ENCODE measurements at regions not wholly inside any gene's neighbourhood (a gene's known extent, or its start where the extent isn't known, plus 50 kb on each side); places are given as distances from the start of the nearest gene placed in this dataset.

DNA sequence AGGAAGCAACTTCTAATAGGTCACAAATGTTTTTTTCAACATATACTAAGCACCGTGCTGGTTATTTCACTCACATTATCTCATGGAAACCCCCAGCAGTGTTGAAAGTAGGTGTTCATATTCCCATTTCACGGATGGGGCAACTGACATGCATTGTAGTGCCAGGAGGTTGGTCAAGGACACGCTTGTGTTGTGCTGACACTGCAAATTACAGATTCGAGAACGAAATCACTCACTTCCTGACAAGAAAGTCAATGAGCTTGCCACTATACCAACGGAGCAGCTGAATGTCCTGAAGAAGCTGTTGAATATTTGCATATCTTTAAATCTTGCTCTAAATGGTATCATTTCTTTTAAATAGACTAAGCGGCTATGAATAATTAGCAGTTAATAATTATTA is 378.0 kb upstream of the C16orf82 start:
- no peaks in the 10 kb centered on the region for H4K20me1 ChIP-seq (ENCODE audit: control insufficient read depth, insufficient read depth)
- SMC1A ChIA-PET (ENCODE audit: uncharacterized antibody, unreplicated experiment) = interaction anchor here (0.7 kb wide), 1 partner anchor 767 kb away, joined by 3 read pairs; no protein-coding TSS in a partner anchor
- H3K4me3 ChIP-seq = no peak overlapping the region
- WGBS (ENCODE audit: insufficient coverage, insufficient replicate concordance, low lambda C conversion rate, missing lambda C conversion rate) = 16% methylated on average over 7 of the region's 7 CpGs
- no peaks in the 10 kb centered on the region for H3K79me2 ChIP-seq (ENCODE audit: control insufficient read depth, insufficient read depth, low read length)
- RAD21 ChIA-PET (ENCODE audit: unreplicated experiment) = no interaction called here
- no TSS peak for BruUV-seq (replicated peaks)
- TF ChIP-seq CHD4 (IDR thresholded peaks at IDR 0.05) = no peak
- no peak for TF ChIP-seq GATAD2B (conservative IDR thresholded peaks at IDR 0.05; ENCODE audit: low read depth)
- TF ChIP-seq SMC3 (IDR thresholded peaks at IDR 0.05; ENCODE audit: borderline replicate concordance, low read length) = no peak
- TF ChIP-seq STAT1 (conservative IDR thresholded peaks at IDR 0.05) = no peak
- no peak for TF ChIP-seq MTA3 (IDR thresholded peaks at IDR 0.05; ENCODE audit: borderline replicate concordance, low read length)
- TF ChIP-seq CBFB (IDR thresholded peaks at IDR 0.05; ENCODE audit: low read depth) = no peak
- TF ChIP-seq ZBED1 (IDR thresholded peaks at IDR 0.05; ENCODE audit: borderline replicate concordance) = no peak
- TF ChIP-seq, protein P1, sequence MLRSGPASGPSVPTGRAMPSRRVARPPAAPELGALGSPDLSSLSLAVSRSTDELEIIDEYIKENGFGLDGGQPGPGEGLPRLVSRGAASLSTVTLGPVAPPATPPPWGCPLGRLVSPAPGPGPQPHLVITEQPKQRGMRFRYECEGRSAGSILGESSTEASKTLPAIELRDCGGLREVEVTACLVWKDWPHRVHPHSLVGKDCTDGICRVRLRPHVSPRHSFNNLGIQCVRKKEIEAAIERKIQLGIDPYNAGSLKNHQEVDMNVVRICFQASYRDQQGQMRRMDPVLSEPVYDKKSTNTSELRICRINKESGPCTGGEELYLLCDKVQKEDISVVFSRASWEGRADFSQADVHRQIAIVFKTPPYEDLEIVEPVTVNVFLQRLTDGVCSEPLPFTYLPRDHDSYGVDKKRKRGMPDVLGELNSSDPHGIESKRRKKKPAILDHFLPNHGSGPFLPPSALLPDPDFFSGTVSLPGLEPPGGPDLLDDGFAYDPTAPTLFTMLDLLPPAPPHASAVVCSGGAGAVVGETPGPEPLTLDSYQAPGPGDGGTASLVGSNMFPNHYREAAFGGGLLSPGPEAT (IDR thresholded peaks at IDR 0.05; ENCODE audit: low read depth) = no peak
- no peak for TF ChIP-seq TARDBP (IDR thresholded peaks at IDR 0.05; ENCODE audit: borderline replicate concordance)
- TF ChIP-seq TCF3 (IDR thresholded peaks at IDR 0.05; ENCODE audit: borderline replicate concordance, insufficient read depth, low read depth, low read length) = no peak
- TF ChIP-seq, protein P2, sequence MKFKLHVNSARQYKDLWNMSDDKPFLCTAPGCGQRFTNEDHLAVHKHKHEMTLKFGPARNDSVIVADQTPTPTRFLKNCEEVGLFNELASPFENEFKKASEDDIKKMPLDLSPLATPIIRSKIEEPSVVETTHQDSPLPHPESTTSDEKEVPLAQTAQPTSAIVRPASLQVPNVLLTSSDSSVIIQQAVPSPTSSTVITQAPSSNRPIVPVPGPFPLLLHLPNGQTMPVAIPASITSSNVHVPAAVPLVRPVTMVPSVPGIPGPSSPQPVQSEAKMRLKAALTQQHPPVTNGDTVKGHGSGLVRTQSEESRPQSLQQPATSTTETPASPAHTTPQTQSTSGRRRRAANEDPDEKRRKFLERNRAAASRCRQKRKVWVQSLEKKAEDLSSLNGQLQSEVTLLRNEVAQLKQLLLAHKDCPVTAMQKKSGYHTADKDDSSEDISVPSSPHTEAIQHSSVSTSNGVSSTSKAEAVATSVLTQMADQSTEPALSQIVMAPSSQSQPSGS (IDR thresholded peaks at IDR 0.05; ENCODE audit: low read length) = no peak
- no peak for TF ChIP-seq ZSCAN29 (IDR thresholded peaks at IDR 0.05)
- TF ChIP-seq, protein P3, sequence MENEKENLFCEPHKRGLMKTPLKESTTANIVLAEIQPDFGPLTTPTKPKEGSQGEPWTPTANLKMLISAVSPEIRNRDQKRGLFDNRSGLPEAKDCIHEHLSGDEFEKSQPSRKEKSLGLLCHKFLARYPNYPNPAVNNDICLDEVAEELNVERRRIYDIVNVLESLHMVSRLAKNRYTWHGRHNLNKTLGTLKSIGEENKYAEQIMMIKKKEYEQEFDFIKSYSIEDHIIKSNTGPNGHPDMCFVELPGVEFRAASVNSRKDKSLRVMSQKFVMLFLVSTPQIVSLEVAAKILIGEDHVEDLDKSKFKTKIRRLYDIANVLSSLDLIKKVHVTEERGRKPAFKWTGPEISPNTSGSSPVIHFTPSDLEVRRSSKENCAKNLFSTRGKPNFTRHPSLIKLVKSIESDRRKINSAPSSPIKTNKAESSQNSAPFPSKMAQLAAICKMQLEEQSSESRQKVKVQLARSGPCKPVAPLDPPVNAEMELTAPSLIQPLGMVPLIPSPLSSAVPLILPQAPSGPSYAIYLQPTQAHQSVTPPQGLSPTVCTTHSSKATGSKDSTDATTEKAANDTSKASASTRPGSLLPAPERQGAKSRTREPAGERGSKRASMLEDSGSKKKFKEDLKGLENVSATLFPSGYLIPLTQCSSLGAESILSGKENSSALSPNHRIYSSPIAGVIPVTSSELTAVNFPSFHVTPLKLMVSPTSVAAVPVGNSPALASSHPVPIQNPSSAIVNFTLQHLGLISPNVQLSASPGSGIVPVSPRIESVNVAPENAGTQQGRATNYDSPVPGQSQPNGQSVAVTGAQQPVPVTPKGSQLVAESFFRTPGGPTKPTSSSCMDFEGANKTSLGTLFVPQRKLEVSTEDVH (IDR thresholded peaks at IDR 0.05; ENCODE audit: low read depth, partially characterized antibody) = no peak
- TF ChIP-seq EZH2 (IDR thresholded peaks at IDR 0.05; ENCODE audit: borderline replicate concordance, control insufficient read depth, low read depth, low read length) = no peak
- no peaks in the 10 kb centered on the region for H3K36me3 ChIP-seq (ENCODE audit: control insufficient read depth in 2 of 2, insufficient read depth in 2 of 2, low read length in 1 of 2)
- CTCF ChIA-PET = no interaction called here
- POLR2A ChIA-PET = no interaction called here
- no peaks in the 10 kb centered on the region; a peak in 1 of 4 replicates for H3K27me3 ChIP-seq (replicated peaks in 1 of 2; ENCODE audit: control insufficient read depth in 2 of 2, insufficient read depth in 2 of 2, low read length in 1 of 2)
- in situ Hi-C loops (cut with MboI) = no loop called here
- H3K27ac ChIP-seq (ENCODE audit: control insufficient read depth, insufficient read depth) = no peak overlapping the region
- intact Hi-C loops (cut with micrococcal nuclease; ENCODE audit: unreplicated experiment) = no loop called here
- H2AFZ ChIP-seq (ENCODE audit: control insufficient read depth, low read depth, low read length) = no peak overlapping the region
- no peak for ATAC-seq
- no peak overlapping the region for H3K9ac ChIP-seq (ENCODE audit: control insufficient read depth, insufficient read depth, low read length)
- no peaks in the 10 kb centered on the region for H3K4me1 ChIP-seq (ENCODE audit: control insufficient read depth, insufficient read depth, low read length)
- FAIRE-seq = no peak
- H3K4me2 ChIP-seq (ENCODE audit: control insufficient read depth, insufficient read depth) = no peak overlapping the region
- H3K9me3 ChIP-seq (replicated peaks; ENCODE audit: control insufficient read depth, insufficient read depth, low read length) = no peaks in the 10 kb centered on the region
- DNase-seq (ENCODE audit: low read depth, low spot score) = no peak

Data from GM12878 (cell line).